ENCODE measurements at regions not wholly inside any gene's neighbourhood (a gene's known extent, or its start where the extent isn't known, plus 50 kb on each side); places are given as distances from the start of the nearest gene placed in this dataset.

DNA sequence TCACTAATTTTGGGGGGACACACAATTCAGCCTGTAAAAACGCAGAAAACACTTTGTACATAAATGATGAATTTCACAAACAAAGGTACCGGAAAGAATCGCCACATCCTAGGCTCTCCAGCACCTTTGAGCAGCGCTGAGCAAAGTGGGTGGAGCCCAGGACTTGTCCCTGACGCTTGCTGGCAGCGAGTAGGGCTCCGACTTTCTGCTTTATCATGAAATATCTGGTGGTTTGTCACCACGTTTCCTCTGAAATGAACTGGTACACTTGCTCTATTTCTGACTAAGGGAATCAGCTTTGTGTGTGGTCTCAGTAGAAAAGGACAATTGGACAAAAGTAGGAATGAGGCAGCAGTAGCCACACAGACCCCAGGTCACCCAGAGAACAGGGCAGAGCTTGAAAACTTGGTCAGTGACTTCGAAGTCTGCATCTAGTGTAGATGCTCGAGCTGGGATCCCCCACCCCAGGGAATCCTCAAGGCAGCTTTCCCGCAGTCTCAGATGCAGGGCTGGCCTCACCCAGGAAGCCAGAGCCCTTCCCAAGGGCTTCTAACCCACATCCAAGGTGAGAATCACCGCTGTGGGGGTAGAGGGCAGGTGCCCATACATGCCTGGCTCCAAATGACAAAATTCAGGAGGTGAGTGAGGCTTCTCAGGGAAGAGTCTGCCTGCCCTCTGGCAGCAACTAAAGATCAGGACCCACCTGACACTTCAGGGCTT is 85.3 kb upstream of the SOX1 start:
- no peaks in the 10 kb centered on the region for H3K9me3 Mint-ChIP-seq (ENCODE audit: low read depth)
- H3K36me3 Mint-ChIP-seq (ENCODE audit: insufficient read depth), result no peaks in the 10 kb centered on the region
- no peak for DNase-seq (ENCODE audit: low spot score, unreplicated experiment)
- H3K27ac Mint-ChIP-seq, result no peak overlapping the region
- H3K4me1 Mint-ChIP-seq (ENCODE audit: low read depth), result no peaks in the 10 kb centered on the region
- H3K4me3 Mint-ChIP-seq (ENCODE audit: low read depth), result no peak overlapping the region
- peaks cover 50% of the 10 kb centered on the region for H3K27me3 Mint-ChIP-seq
- TF ChIP-seq, protein P1, sequence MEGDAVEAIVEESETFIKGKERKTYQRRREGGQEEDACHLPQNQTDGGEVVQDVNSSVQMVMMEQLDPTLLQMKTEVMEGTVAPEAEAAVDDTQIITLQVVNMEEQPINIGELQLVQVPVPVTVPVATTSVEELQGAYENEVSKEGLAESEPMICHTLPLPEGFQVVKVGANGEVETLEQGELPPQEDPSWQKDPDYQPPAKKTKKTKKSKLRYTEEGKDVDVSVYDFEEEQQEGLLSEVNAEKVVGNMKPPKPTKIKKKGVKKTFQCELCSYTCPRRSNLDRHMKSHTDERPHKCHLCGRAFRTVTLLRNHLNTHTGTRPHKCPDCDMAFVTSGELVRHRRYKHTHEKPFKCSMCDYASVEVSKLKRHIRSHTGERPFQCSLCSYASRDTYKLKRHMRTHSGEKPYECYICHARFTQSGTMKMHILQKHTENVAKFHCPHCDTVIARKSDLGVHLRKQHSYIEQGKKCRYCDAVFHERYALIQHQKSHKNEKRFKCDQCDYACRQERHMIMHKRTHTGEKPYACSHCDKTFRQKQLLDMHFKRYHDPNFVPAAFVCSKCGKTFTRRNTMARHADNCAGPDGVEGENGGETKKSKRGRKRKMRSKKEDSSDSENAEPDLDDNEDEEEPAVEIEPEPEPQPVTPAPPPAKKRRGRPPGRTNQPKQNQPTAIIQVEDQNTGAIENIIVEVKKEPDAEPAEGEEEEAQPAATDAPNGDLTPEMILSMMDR (IDR thresholded peaks at IDR 0.05; ENCODE audit: unreplicated experiment), result no peak

DNA sequence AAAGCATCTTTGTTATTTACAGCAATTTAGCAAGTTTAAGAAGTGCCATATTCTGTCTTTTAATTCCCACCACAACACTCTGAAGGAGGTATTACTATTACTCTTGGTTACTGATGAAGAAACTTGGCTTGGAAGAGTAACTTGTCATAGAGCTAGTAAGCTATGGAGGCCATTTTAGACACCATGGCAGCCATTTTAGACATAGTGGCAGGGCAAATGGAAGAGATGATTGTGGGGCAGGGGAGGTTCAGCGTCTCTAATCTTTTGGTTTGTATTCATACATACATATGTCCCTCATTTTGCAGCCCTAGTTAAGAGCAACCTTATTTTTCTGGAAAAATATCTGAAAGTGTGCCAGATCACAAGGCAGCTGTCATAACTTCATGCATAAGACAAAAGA is 82.6 kb upstream of the SOX1 start:
- Mint-ChIP-seq H3K27me3 (peaks cover 34% of the 10 kb centered on the region), H3K4me3 (ENCODE audit: low read depth) (no peak overlapping the region), H3K27ac (no peak overlapping the region), H3K4me1 (ENCODE audit: low read depth) (no peaks in the 10 kb centered on the region), H3K36me3 (ENCODE audit: insufficient read depth) (no peaks in the 10 kb centered on the region), H3K9me3 (ENCODE audit: low read depth) (peaks cover 9% of the 10 kb centered on the region)
- TF ChIP-seq, protein P1 (IDR thresholded peaks at IDR 0.05; ENCODE audit: unreplicated experiment), result no peak
- DNase-seq (ENCODE audit: low spot score, unreplicated experiment), result no peak

DNA sequence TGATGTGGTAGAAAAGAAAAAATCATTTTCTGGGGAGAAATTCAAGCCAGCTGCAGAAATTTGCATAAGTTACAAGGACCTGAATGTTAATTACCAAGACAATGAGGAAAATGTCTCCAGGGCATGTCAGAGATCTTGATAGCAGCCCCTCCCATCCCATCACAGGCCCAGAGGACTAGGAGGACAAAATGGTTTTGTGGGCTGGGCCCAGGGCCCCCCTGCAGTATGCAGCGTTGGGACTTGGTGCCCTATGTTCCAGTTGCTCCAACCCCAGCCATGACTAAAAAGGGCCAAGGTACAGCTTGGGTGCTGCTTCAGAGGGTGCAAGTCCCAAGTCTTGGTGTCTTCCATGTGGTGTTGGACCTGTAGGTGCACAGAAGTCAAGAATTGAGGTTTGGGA is 76.6 kb upstream of the SOX1 start:
- Mint-ChIP-seq H3K27me3 (peaks cover 35% of the 10 kb centered on the region), H3K9me3 (ENCODE audit: low read depth) (peaks cover 36% of the 10 kb centered on the region), H3K36me3 (ENCODE audit: insufficient read depth) (no peaks in the 10 kb centered on the region), H3K4me3 (ENCODE audit: low read depth) (no peak overlapping the region), H3K4me1 (ENCODE audit: low read depth) (no peaks in the 10 kb centered on the region), H3K27ac (no peak overlapping the region)
- TF ChIP-seq, protein P1 (IDR thresholded peaks at IDR 0.05; ENCODE audit: unreplicated experiment), result no peak
- no peak for DNase-seq (ENCODE audit: low spot score, unreplicated experiment)

DNA sequence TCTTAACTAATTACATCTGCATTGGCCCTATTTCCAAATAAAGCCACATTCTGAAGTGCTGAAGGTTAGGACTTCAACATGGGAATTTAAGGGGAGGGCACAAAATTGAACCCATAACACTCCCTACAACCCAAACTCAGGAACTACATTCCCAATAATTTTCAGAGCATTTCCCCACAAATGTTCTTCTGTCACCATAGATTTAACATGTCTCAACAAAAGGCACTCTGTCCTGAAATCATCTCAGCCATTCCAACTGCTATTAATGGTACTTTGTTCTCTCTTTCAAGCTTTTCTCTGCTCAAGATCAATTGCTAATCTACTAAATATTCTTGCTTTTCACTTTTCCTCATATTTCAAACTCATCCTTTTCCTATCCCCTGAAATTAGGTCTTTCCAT is 74.0 kb upstream of the SOX1 start:
- H3K4me3 Mint-ChIP-seq (ENCODE audit: low read depth), result no peak overlapping the region
- H3K9me3 Mint-ChIP-seq (ENCODE audit: low read depth), result peaks cover 31% of the 10 kb centered on the region
- H3K27ac Mint-ChIP-seq, result no peak overlapping the region
- DNase-seq (ENCODE audit: low spot score, unreplicated experiment), result no peak
- TF ChIP-seq, protein P1 (IDR thresholded peaks at IDR 0.05; ENCODE audit: unreplicated experiment), result no peak
- peaks cover 47% of the 10 kb centered on the region for H3K27me3 Mint-ChIP-seq
- no peaks in the 10 kb centered on the region for H3K36me3 Mint-ChIP-seq (ENCODE audit: insufficient read depth)
- no peaks in the 10 kb centered on the region for H3K4me1 Mint-ChIP-seq (ENCODE audit: low read depth)

DNA sequence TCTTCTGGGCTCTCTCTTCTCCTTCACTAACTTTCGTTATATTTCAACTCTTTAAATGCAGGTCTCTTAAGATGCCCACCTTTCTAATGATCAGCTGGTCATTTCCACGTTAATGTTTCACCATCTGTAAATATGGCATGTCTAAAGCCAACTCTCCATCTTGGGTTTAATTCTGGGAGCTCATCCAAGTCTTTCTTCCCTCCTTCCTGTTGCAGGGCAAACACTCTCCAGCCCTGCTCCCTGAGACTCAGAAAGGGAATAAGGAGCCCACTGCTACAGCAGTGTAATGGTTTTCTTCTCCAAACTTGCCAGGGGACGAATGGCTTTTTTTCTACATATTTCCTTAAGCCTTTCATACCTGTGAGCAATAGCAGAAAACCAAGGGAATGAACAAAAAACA is 73.3 kb upstream of the SOX1 start:
- H3K27me3 Mint-ChIP-seq, result peaks cover 55% of the 10 kb centered on the region
- no peak overlapping the region for H3K27ac Mint-ChIP-seq
- H3K36me3 Mint-ChIP-seq (ENCODE audit: insufficient read depth), result no peaks in the 10 kb centered on the region
- H3K4me1 Mint-ChIP-seq (ENCODE audit: low read depth), result no peaks in the 10 kb centered on the region
- TF ChIP-seq, protein P1 (IDR thresholded peaks at IDR 0.05; ENCODE audit: unreplicated experiment), result no peak
- peaks cover 31% of the 10 kb centered on the region for H3K9me3 Mint-ChIP-seq (ENCODE audit: low read depth)
- DNase-seq (ENCODE audit: low spot score, unreplicated experiment), result no peak
- H3K4me3 Mint-ChIP-seq (ENCODE audit: low read depth), result no peak overlapping the region

Data from progenitor cell of endocrine pancreas (in vitro differentiated cells).